Neural progenitor cell (in vitro differentiated cells): ENCODE measurements at regions not wholly inside any gene's neighbourhood (a gene's known extent, or its start where the extent isn't known, plus 50 kb on each side); places are given as distances from the start of the nearest gene placed in this dataset.

Experiments
- DNase-seq: peaks from one replicate; pipeline ENCODE4 v3.0.0-alpha.2; 2016; ENCODE audit warnings: low spot score
- H2AFZ ChIP-seq: fragments of 200-600 bp; sonication (generic); replicated peaks from 2 replicates; pipeline ENCODE4 v1.6.1; 2016; ENCODE audit warnings: antibody characterized with exemption
- H3F3A ChIP-seq: fragments of 200-600 bp; sonication (generic); 2 replicates; pipeline ENCODE4 v1.6.1; 2016; ENCODE audit warnings: antibody characterized with exemption, low read depth
- H3K27ac ChIP-seq: fragments of 200-600 bp; sonication (generic); 2 replicates; pipeline ENCODE4 v1.5.1; 2016; ENCODE audit warnings: mild to moderate bottlenecking
- H3K27me3 ChIP-seq: fragments of 200-600 bp; sonication (generic); 2 replicates; pipeline ENCODE4 v1.6.1; 2016; ENCODE audit warnings: mild to moderate bottlenecking, moderate library complexity
- H3K36me3 ChIP-seq: fragments of 200-600 bp; sonication (generic); 2 replicates; pipeline ENCODE4 v1.5.1; 2016
- H3K4me1 ChIP-seq: fragments of 200-600 bp; sonication (generic); 2 replicates; pipeline ENCODE4 v1.6.1; 2016; ENCODE audit warnings: mixed run types
- H3K4me2 ChIP-seq: fragments of 200-600 bp; sonication (generic); 2 replicates; pipeline ENCODE4 v1.6.1; 2016
- H3K4me3 ChIP-seq: fragments of 200-600 bp; sonication (generic); 2 replicates; pipeline ENCODE4 v1.5.1; 2016
- H3K79me2 ChIP-seq: fragments of 200-600 bp; sonication (generic); 2 replicates; pipeline ENCODE4 v1.6.1; 2016; ENCODE audit warnings: low read depth
- H3K9ac ChIP-seq: fragments of 200-600 bp; sonication (generic); 2 replicates; pipeline ENCODE4 v1.6.1; 2016
- H3K9me3 ChIP-seq: fragments of 200-600 bp; sonication (generic); 2 replicates; pipeline ENCODE4 v1.5.1; 2016; ENCODE audit warnings: low read depth
- H4K20me1 ChIP-seq: fragments of 200-600 bp; sonication (generic); 2 replicates; pipeline ENCODE4 v1.6.1; 2016; ENCODE audit warnings: low read depth
- H3K27ac Mint-ChIP-seq: 3 replicates; pipeline ENCODE4 v1.8.0; 2021; ENCODE audit warnings: mixed read lengths
- H3K27me3 Mint-ChIP-seq: 2 replicates; pipeline ENCODE4 v1.8.0; 2022; ENCODE audit warnings: low read depth, mild to moderate bottlenecking, inconsistent platforms, moderate library complexity, mixed read lengths; ENCODE audit not compliant: insufficient read depth
- H3K36me3 Mint-ChIP-seq: 3 replicates; pipeline ENCODE4 v1.8.0; 2021; ENCODE audit warnings: mixed read lengths
- H3K4me1 Mint-ChIP-seq: 3 replicates; pipeline ENCODE4 v1.8.0; 2021; ENCODE audit warnings: mixed read lengths
- H3K4me3 Mint-ChIP-seq: 3 replicates; pipeline ENCODE4 v1.8.0; 2021; ENCODE audit warnings: mild to moderate bottlenecking, moderate library complexity, mixed read lengths
- H3K9me3 Mint-ChIP-seq: 3 replicates; pipeline ENCODE4 v1.8.0; 2020; ENCODE audit warnings: mixed read lengths
- CTCF ChIP-seq: fragments of 200-600 bp; sonication (generic); IDR thresholded peaks from 2 replicates; pipeline ENCODE4 v1.5.1; 2017; ENCODE audit warnings: antibody characterized with exemption, mild to moderate bottlenecking
- EZH2 ChIP-seq: fragments of 200-600 bp; sonication (generic); IDR thresholded peaks from 2 replicates; pipeline ENCODE4 v1.6.1; 2017; ENCODE audit warnings: antibody characterized with exemption, mild to moderate bottlenecking, moderate library complexity
- EZH2phosphoT487 ChIP-seq: fragments of 200-600 bp; sonication (generic); IDR thresholded peaks from 2 replicates; pipeline ENCODE4 v1.6.1; 2017; ENCODE audit warnings: antibody characterized with exemption

DNA sequence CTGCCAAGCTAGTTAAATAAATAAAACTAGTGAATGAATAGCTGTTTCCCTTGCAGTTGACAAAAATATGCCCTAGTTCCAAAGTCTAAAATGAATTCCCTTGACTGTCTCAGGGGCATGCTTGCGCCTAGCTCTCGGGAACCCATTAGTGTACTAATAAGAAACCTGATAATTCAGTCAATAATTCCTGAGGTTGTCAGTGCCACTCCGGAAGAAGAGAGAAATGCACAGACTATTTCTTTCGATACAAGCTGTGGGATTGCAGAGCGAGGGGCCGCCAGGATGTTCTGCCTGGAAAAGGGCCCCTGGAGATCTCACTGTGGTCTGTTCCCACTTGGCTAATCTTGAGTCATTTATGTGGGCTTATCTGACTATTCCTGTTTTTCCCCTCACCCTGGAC lies 56.4 kb upstream of the LARP1 start:
- DNase-seq, result no peak
- H2AFZ ChIP-seq, result no peak overlapping the region
- Mint-ChIP-seq H3K27me3 (peaks cover 2% of the 10 kb centered on the region), H3K9me3 (no peaks in the 10 kb centered on the region), H3K27ac (no peak overlapping the region), H3K36me3 (no peaks in the 10 kb centered on the region), H3K4me3 (no peak overlapping the region), H3K4me1 (no peaks in the 10 kb centered on the region)
- H3K36me3 ChIP-seq, result no peaks in the 10 kb centered on the region
- peaks cover 5% of the 10 kb centered on the region for H3F3A ChIP-seq
- H3K9me3 ChIP-seq, result no peaks in the 10 kb centered on the region
- H4K20me1 ChIP-seq, result no peaks in the 10 kb centered on the region
- no peaks in the 10 kb centered on the region for H3K79me2 ChIP-seq
- H3K9ac ChIP-seq, result no peak overlapping the region
- no peak overlapping the region for H3K27ac ChIP-seq
- H3K4me1 ChIP-seq, result no peaks in the 10 kb centered on the region
- H3K27me3 ChIP-seq, result no peaks in the 10 kb centered on the region
- H3K4me3 ChIP-seq, result no peak overlapping the region
- TF ChIP-seq EZH2phosphoT487, result no peak
- TF ChIP-seq EZH2, result no peak
- no peak for TF ChIP-seq CTCF
- no peak overlapping the region for H3K4me2 ChIP-seq

- Mint-ChIP-seq H3K4me1 (no peaks in the 10 kb centered on the region), H3K27ac (no peak overlapping the region), H3K27me3 (peaks cover 2% of the 10 kb centered on the region), H3K9me3 (no peaks in the 10 kb centered on the region), H3K4me3 (no peak overlapping the region), H3K36me3 (no peaks in the 10 kb centered on the region)
- Histone ChIP-seq H3K79me2 (no peaks in the 10 kb centered on the region), H3K27ac (no peak overlapping the region), H3K4me3 (no peak overlapping the region), H3K36me3 (no peaks in the 10 kb centered on the region), H3K4me1 (no peaks in the 10 kb centered on the region), H3K4me2 (no peak overlapping the region), H4K20me1 (no peaks in the 10 kb centered on the region), H3K27me3 (no peaks in the 10 kb centered on the region), H2AFZ (no peak overlapping the region), H3K9ac (no peak overlapping the region), H3K9me3 (no peaks in the 10 kb centered on the region), H3F3A (peaks cover 5% of the 10 kb centered on the region)
- DNase-seq, result no peak
- TF ChIP-seq EZH2 (no peak), EZH2phosphoT487 (no peak), CTCF (no peak)
Measured at GRCh38 chr5:154697371-154697770, 57.8 kb upstream of the LARP1 start.

GRCh38 chr5:154696891-154697290 lies 58.3 kb upstream of the LARP1 start:
- H3K4me2 ChIP-seq, result no peak overlapping the region
- peaks cover 2% of the 10 kb centered on the region for H3K27me3 Mint-ChIP-seq
- H3K4me3 Mint-ChIP-seq, result no peak overlapping the region
- H3K9me3 Mint-ChIP-seq, result no peaks in the 10 kb centered on the region
- H3K27ac ChIP-seq, result no peak overlapping the region
- no peaks in the 10 kb centered on the region for H3K4me1 Mint-ChIP-seq
- no peak overlapping the region for H3K27ac Mint-ChIP-seq
- no peaks in the 10 kb centered on the region for H3K79me2 ChIP-seq
- peaks cover 10% of the 10 kb centered on the region for H3F3A ChIP-seq
- H3K4me1 ChIP-seq, result no peaks in the 10 kb centered on the region
- H3K9ac ChIP-seq, result no peak overlapping the region
- no peaks in the 10 kb centered on the region for H3K36me3 ChIP-seq
- no peak for DNase-seq
- H3K9me3 ChIP-seq, result no peaks in the 10 kb centered on the region
- TF ChIP-seq CTCF (no peak), EZH2 (no peak), EZH2phosphoT487 (no peak)
- H3K36me3 Mint-ChIP-seq, result no peaks in the 10 kb centered on the region
- peaks cover 3% of the 10 kb centered on the region for H3K27me3 ChIP-seq
- H4K20me1 ChIP-seq, result no peaks in the 10 kb centered on the region
- no peak overlapping the region for H3K4me3 ChIP-seq
- H2AFZ ChIP-seq, result no peak overlapping the region

DNA sequence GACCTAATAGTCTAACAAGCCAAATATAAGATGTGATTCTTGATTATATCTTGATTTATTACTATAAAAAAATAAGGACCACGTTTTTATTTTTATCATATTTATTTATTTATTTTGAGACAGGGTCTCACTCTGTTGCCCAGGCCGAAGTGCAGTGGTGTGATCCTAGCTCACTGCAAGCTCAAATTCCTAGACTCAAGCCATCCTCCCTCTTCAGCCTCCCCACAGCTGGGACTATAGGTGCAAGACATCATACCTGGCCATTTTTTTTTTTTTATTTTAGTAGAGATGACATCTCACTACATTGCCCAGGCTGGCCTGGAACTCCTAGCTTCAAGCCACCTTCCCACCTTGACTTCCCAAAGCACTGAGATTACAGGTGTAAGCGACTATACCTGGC lies 61.0 kb upstream of the LARP1 start:
- Histone ChIP-seq H3K27me3 (peaks cover 12% of the 10 kb centered on the region), H3K9ac (no peak overlapping the region), H4K20me1 (no peaks in the 10 kb centered on the region), H3K4me1 (no peaks in the 10 kb centered on the region), H3K4me2 (no peak overlapping the region), H3K79me2 (no peaks in the 10 kb centered on the region), H3K4me3 (no peak overlapping the region), H3K9me3 (no peaks in the 10 kb centered on the region), H3K27ac (no peak overlapping the region), H3F3A (peaks cover 12% of the 10 kb centered on the region), H2AFZ (no peak overlapping the region), H3K36me3 (no peaks in the 10 kb centered on the region)
- H3K4me1 Mint-ChIP-seq, result no peaks in the 10 kb centered on the region
- no peak for DNase-seq
- H3K27ac Mint-ChIP-seq, result no peak overlapping the region
- no peaks in the 10 kb centered on the region for H3K36me3 Mint-ChIP-seq
- H3K9me3 Mint-ChIP-seq, result no peaks in the 10 kb centered on the region
- no peak overlapping the region for H3K4me3 Mint-ChIP-seq
- peaks cover 2% of the 10 kb centered on the region for H3K27me3 Mint-ChIP-seq
- no peak for TF ChIP-seq EZH2
- TF ChIP-seq CTCF, result no peak
- no peak for TF ChIP-seq EZH2phosphoT487
